ENCODE measurements at regions not wholly inside any gene's neighbourhood (a gene's known extent, or its start where the extent isn't known, plus 50 kb on each side); places are given as distances from the start of the nearest gene placed in this dataset.
A peak's percentile ranks its signal among the peaks of the same experiment; 100 is the strongest.

DNA sequence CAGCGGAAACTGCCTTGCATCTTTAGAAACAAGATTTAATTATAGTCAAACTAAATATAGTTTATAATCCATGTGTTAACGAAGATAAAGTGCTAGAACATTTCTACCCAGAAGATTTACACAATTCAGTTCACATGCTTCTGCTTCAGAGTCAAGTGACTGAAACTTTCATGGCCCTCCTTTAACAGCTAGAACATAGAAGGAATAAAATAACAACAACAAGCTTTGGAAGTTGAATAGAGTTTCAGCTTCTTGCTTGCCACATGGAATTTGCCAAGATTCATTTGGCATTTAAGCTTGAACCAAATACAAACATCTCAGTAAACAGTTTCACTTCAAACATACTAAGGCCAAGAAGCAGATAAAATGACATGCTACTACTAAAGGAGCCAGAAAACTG, 676.3 kb upstream of the ANO3 start:
- in situ Hi-C loops (cut with HindIII; ENCODE audit: low pct_unique_long_range_greater_than_20kb, low sequenced_read_pairs): no loop called here
- DNase-seq (ENCODE audit: low read depth, low spot score): no peak

DNA sequence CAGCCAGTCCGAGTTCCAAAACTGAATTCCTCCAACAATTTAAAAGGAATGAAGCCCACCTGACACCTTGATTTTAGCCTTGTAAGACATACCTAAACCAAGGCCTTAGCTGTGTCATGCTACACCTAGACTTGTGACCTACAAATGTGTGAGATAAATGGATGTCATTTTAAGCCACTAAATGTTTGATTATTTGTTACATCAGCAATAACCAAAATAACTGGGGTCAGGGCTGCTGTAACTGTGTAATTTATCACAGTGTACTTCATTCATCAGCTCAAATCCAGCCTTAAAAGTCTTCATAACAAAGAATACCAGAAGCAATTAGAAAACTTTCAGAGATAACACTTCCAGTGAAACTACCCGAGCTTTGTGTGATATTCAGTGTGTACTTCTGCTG, 673.0 kb upstream of the ANO3 start:
- in situ Hi-C loops (cut with HindIII; ENCODE audit: low pct_unique_long_range_greater_than_20kb, low sequenced_read_pairs): no loop called here
- DNase-seq (ENCODE audit: low read depth, low spot score): no peak

DNA sequence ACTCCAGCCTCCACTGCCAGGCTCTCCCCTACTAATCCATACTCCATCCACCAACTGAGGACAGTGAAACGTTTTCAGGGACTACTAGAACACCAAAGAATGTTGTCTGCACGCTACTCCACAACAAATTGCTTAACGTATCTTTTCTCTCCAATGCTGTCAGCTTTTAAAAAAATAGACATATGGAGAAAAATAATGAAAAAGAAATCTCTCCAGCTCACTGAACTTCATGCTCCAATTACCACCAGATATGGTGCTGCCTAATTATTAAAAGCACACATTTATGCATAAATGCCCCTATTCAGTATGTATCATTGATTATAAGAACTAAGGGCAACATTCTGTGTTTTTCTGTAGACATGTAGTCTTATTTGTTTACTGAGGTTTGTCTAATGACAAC, 672.2 kb upstream of the ANO3 start:
- in situ Hi-C loops (cut with HindIII; ENCODE audit: low pct_unique_long_range_greater_than_20kb, low sequenced_read_pairs): no loop called here
- DNase-seq (ENCODE audit: low read depth, low spot score): no peak

DNA sequence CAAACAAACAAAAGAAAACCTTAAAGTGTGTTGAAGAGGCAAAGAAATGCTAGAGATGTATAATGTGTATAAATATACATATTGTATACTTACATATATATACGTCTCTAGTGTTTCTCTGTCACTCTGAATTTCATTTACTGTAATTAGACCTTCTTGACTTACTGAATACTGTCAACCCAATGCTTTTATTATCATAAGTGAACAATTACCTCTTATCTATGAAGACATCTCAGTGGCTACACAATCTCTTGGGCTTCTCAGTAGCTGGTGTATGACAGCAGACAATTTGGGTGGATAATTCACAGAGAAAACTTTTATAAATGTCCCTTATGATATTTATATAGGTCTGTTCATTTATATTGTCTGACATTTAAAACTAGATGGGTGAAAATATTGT, 664.1 kb upstream of the ANO3 start:
- in situ Hi-C loops (cut with HindIII; ENCODE audit: low pct_unique_long_range_greater_than_20kb, low sequenced_read_pairs): no loop called here
- no peak for DNase-seq (ENCODE audit: low read depth, low spot score)

DNA sequence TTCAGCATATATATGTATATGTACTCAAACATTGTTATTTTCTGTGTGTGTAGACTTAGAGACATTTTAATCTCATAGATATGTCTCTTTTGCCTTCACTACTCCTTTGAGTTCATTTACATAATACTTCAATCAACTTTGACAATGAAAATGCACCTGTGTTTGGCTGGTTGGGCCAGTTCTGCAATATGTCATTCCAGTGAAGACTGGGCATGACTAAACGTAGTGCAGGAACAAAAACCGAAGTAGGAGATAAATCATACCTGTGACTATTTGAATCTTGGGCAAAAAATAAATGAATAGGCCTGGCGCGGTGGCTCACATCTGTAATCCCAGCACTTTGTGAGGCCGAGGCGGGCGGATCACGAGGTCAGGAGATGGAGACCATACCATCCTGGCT, 640.0 kb upstream of the ANO3 start:
- in situ Hi-C loops (cut with HindIII; ENCODE audit: low pct_unique_long_range_greater_than_20kb, low sequenced_read_pairs): no loop called here

DNA sequence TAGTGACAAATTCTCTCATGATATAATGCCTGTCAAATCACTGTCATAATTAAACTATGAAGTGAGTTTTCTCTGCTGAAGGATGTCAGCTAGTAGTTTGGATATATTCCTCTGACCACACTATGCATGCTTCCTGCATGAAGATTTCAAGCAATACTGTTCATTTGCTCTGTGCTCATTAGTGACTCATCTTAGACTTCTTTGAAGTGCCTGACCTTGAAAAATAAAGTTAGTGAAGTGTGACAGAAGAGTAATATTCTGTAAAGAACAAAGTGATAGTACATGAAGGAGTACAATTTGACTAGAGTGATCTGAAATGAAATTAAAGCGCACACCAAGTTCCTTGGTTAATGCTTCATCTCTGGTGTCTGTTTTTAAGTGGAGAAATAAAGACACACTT, 629.5 kb upstream of the ANO3 start:
- no peak for DNase-seq (ENCODE audit: low read depth, low spot score)
- in situ Hi-C loops (cut with HindIII; ENCODE audit: low pct_unique_long_range_greater_than_20kb, low sequenced_read_pairs): no loop called here

More for the DNA sequence above, 640.0 kb upstream of the ANO3 start:
- no peak for DNase-seq (ENCODE audit: low read depth, low spot score)

DNA sequence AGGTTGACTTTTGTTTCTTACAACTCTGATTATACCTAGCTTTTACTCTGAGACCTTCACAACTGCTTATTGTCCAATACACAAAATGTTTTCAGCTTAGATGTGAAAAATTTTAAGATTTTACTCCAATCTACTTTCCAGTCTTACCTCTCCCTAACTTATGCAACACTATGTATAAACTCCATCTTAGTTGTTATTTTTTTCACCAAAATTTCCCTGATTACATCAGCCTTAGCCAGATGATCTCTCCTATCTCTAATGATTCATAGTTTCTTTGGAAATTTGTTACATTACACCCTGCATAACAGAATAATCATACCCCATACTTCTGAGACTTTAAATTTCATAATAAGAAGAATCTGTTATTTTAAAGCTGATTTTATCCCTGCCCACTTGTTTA, 621.0 kb upstream of the ANO3 start:
- no peak for DNase-seq (ENCODE audit: low read depth, low spot score)
- in situ Hi-C loops (cut with HindIII; ENCODE audit: low pct_unique_long_range_greater_than_20kb, low sequenced_read_pairs): no loop called here

DNA sequence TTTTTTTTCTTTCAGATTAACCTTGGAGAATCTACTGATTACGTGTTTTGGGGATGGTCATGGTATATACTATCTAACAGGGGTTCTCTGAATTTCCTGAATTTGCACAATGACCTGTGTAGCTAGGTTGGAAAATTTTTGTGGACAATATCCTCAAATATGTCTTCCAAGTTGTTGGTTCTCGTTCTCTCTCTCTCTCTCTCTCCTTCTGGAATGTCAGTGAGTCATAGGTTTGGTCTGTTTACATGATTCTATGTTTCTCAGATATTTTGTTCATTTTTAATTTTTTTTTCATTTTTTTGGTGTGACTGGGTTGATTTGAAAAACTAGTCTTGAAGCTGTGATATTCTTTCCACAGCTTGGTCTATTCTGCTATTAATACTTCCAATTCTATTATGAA, 604.0 kb upstream of the ANO3 start:
- in situ Hi-C loops (cut with HindIII; ENCODE audit: low pct_unique_long_range_greater_than_20kb, low sequenced_read_pairs): no loop called here

DNA sequence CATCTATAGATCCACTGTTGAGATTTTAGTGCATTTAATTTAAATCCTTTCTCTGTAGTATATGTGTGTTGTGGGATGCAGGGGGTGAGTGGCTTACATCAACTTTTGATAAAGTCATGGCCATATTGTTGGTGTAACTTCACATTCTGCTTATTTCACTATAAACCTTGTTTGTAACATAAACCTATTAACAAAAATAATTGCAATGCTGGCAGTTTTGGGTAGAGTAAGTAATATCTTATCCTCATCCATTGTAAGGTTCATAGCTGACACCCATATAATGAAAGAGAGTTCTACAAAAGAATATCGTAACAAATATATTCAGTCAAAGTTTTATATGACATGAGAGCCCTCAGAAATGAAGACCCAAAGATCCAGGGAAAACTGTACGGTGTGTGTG, 601.7 kb upstream of the ANO3 start:
- no peak for DNase-seq (ENCODE audit: low read depth, low spot score)

More for the DNA sequence above, 604.0 kb upstream of the ANO3 start:
- no peak for DNase-seq (ENCODE audit: low read depth, low spot score)

DNA sequence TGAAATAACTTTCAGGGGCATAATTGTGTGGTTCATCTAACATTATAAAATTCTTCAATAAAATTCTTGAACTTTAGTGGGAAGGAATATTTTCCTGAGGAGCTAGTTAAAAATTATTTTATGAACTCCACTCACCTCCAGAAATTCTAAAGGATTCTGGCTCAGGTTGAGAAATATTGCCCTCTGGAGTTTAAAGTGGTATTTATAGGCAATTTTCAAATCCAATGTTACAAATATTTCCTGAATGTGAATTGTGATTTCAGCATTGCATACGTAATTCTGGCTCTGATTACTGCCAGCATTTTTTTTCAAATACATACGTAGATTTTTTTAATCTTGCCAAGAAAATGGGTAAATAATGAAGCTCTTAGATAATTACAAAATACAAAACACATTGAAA, 598.2 kb upstream of the ANO3 start:
- in situ Hi-C loops (cut with HindIII; ENCODE audit: low pct_unique_long_range_greater_than_20kb, low sequenced_read_pairs): no loop called here
- DNase-seq (ENCODE audit: low read depth, low spot score): no peak

More for the DNA sequence above, 601.7 kb upstream of the ANO3 start:
- in situ Hi-C loops (cut with HindIII; ENCODE audit: low pct_unique_long_range_greater_than_20kb, low sequenced_read_pairs): no loop called here

DNA sequence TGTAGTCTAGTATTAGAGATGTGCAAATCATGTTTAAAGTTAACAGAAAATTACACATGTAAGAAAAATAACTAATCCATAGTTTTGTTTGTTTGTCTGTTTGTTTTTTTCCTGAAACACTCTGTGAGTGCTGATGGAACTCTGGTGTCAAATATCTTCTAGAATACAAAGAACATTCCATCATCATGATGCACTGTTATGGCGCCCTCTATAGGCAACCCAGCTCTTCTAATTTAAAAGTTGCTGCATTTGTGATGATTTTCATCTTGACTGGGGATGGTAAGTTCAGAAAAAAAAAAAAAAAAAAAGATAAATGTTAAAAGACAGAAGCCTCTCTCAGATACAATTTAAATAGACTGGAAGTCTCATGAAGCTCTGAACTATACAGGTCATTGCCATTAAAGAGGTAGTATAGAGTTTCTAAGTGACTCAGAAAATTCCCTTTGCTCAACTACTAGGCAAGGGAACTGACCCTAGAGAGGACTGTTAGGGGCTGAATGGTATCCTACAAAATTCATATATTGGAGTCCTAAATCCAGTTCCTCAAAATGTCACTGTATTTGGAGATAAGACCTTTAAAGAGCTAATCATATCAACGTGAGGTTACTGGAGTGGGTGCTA, 597.2 kb upstream of the ANO3 start:
- DNase-seq (ENCODE audit: low read depth, low spot score): peak; percentile 63
- in situ Hi-C loops (cut with HindIII; ENCODE audit: low pct_unique_long_range_greater_than_20kb, low sequenced_read_pairs): no loop called here

DNA sequence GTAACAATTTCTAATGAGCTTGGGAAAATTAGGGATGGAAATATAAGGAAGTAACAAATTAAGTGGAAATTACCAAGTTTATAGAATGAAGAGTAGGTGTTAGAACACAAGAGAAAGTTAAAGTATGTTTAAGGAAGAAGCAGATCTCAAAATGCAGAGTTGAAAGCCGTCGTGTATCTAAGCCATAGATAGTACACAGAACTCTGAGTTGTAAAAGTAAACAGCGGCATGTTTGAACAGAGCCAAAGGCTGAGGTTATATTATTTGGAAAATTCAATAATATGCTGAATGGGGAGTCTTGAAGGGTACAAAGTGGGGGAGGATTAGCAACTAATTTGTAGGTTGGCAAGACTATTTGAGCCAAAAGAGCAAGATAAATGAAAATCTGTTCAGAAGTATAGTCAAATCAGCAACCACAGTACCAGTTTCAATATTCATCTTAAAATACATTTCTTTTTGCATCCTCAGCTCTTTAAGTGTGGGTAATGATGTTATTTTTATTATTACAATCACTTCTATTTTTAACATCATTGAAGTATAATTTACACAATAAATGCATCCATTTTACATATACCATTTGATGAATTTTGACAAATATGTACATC, 594.8 kb upstream of the ANO3 start:
- in situ Hi-C loops (cut with HindIII; ENCODE audit: low pct_unique_long_range_greater_than_20kb, low sequenced_read_pairs): no loop called here
- no peak for DNase-seq (ENCODE audit: low read depth, low spot score)

DNA sequence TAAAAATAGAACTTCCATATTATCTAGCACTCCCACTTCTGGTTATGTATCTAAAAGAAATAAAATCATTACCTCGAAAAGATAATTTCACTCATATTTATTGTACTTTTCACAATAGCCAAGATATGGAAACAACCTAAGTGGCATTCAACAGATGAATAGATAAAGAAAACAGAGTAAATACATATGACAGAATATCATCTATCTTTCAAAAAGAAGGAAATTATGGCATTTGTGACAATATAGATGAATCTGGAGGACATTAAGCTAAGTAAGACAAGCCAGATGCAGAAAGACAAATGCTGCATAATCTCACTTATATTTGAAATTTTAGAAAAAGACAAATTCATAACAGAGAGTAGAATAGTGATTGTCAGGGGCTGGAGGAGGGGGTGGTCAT, 590.0 kb upstream of the ANO3 start:
- in situ Hi-C loops (cut with HindIII; ENCODE audit: low pct_unique_long_range_greater_than_20kb, low sequenced_read_pairs): no loop called here
- no peak for DNase-seq (ENCODE audit: low read depth, low spot score)

DNA sequence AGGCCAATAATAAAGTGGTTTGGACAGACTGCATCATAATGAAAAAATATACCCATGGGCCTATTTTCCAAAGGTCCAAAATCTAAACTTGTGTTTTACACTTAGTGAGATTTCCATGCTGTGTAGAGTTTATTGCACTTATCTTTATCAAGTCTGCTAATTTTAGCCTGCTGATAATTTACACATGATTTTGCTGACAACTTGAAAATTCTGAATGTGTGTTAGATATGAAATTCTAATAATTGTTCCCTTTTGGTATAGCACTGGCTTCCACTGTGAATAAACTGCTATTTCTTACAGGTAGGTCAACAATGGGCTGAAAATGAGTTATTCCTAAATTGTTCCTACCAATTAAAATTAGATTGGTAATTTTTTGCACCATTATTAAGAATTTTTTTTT, 589.1 kb upstream of the ANO3 start:
- in situ Hi-C loops (cut with HindIII; ENCODE audit: low pct_unique_long_range_greater_than_20kb, low sequenced_read_pairs): no loop called here
- DNase-seq (ENCODE audit: low read depth, low spot score): no peak

DNA sequence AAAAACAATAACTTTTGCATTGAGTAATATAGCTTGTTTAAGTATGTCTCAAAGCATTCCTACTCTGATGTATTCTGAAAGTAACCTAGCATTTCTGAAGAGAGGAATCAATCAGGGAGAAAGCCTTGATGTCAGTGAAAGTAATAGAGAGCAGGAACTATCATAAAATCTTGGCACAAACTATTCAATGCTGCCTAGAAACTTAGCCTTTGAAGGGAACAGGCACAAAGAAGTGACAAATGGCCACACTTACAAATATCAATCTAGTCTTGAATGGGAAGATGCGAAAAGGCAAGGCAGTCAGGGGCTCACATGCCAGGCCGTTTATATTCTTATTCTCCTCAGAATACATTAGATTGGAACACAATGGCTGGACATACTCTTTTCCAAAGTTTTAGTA, 576.5 kb upstream of the ANO3 start:
- no peak for DNase-seq (ENCODE audit: low read depth, low spot score)

DNA sequence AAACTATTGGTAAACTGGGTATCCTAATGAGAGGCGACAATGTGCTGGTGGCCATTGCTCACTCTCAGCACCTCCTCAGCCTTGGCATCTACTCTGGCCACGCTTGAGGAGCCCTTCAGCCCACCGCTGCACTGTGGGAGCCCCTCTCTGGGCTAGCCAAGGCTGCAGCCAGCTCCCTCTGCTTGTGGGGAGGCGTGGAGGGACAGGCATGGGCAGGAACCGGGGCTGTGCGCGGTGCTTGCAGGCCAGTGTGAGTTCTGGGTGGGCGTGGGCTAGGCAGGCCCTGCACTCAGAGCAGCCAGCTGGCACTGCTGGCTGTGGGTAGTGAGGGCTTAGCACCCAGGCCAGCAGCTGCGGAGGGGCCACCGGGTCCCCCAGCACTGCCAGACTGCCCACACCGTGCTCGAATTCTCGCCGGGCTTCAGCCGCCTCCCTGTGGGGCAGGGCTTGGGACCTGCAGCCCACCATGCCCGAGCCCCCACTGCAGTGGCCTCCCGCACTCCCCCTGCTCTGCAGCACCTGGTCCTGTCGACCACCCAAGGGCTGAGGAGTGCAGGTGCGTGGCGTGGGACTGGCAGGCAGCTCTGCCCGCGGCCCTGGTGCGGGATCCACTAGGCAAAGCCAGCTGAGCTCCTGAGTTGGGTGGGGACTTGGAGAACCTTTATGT, 575.9 kb upstream of the ANO3 start:
- in situ Hi-C loops (cut with HindIII; ENCODE audit: low pct_unique_long_range_greater_than_20kb, low sequenced_read_pairs): no loop called here
- no peak for DNase-seq (ENCODE audit: low read depth, low spot score)

More for the DNA sequence above, 576.5 kb upstream of the ANO3 start:
- in situ Hi-C loops (cut with HindIII; ENCODE audit: low pct_unique_long_range_greater_than_20kb, low sequenced_read_pairs): no loop called here

DNA sequence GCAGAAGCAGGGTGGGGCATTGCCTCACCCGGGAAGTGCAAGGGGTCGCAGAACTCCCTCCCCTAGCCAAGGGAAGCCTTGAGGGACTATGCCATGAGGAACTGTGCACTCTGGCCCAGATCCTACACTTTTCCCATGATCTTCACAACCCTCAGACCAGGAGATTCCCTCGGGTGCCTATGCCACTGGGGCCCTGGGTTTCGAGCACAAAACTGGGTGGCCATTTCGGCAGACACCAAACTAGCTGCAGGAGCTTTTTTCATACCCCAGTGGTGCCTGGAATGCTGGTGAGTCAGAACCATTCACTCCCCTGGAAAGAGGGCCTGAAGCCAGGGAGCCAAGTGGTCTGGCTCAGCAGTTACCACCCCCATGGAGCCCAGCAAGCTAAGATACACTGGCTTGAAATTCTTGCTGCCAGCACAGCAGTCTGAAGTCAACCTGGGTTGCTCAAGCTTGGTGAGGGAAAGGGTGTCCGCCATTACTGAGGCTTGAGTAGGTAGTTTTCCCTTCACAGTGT, 573.7 kb upstream of the ANO3 start:
- in situ Hi-C loops (cut with HindIII; ENCODE audit: low pct_unique_long_range_greater_than_20kb, low sequenced_read_pairs): no loop called here
- no peak for DNase-seq (ENCODE audit: low read depth, low spot score)

DNA sequence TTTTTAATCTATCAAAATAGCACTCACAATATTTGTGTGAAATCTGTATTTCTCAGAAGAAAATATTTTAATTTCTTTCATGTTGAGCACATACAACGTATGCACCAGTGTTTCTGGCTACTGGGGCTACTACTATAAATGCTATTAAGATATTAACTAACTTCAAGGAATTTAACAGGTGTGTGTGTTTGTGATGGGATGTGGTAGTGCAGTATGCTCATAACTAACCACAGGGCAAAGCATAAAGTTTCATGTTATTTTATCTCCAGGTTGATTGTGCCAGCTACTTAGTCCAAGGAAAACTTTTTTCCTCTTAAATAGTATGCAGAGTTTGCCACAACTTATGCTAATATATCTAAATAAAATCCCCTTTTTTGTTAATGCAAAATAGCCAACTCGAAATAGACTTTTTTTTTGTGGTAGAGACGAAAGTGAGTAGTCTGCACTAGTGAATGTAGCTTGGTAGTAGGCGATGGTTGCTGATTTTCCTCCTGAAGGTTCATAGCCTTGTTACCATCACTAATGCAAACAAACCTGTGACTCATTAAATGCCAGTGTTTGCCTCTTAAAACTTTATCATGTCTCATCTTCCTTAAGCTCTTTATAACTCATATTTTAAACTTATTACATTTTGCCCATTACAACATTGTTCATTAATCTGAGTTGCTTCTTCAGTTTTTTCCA, 565.5 kb upstream of the ANO3 start:
- in situ Hi-C loops (cut with HindIII; ENCODE audit: low pct_unique_long_range_greater_than_20kb, low sequenced_read_pairs): no loop called here
- no peak for DNase-seq (ENCODE audit: low read depth, low spot score)

DNA sequence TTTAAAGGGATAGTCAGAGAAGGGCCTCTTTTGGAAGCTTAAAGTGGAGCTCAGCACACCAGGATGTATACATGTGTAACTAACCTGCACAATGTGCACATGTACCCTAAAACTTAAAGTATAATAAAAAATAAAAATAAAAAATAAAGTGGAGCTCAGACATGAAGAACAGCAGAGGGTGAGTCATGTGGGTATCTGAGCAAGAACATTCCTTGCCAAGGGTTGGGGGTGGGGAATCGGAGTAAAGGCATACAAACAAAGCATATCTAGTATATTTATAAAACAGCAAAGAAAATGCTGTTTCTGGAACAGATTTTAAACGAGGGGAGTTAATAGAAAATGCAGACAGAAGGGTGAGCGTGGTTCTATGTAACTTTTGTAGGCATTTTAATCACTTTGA, 562.6 kb upstream of the ANO3 start:
- DNase-seq (ENCODE audit: low read depth, low spot score): no peak
- in situ Hi-C loops (cut with HindIII; ENCODE audit: low pct_unique_long_range_greater_than_20kb, low sequenced_read_pairs): no loop called here
